GM12878 (cell line): ENCODE measurements at regions not wholly inside any gene's neighbourhood (a gene's known extent, or its start where the extent isn't known, plus 50 kb on each side); places are given as distances from the start of the nearest gene placed in this dataset.

Experiments
- ATAC-seq: fragments of 200-7000 bp; cut with Tn5 transposase; 3 replicates; pipeline ENCODE4 v1.9.1; 2020; ENCODE audit warnings: mild to moderate bottlenecking, moderate library complexity
- BruUV-seq: library from RNA; stranded (reverse); fragments of 400-500 nt; replicated peaks from 2 replicates; lab custom pipeline; 2021; lab: Mats Ljungman, UMichigan
- CTCF ChIA-PET: fragments of 300-600 bp; sonication (Branson Sonifier 250); formaldehyde crosslinking; extraction: SDS; loops from one replicate; lab custom pipeline; 2021; ENCODE audit warnings: inconsistent platforms; lab: Yijun Ruan, JAX
- POLR2A ChIA-PET: fragments of 350-600 bp; formaldehyde crosslinking; extraction: SDS; loops from one replicate; lab custom pipeline; 2021; ENCODE audit warnings: inconsistent platforms; lab: Charles Lee
- RAD21 ChIA-PET: fragments of 300-600 bp; sonication (Branson Sonifier 250); formaldehyde crosslinking; loops from one replicate; lab custom pipeline; 2023; ENCODE audit warnings: antibody characterized with exemption; ENCODE audit not compliant: unreplicated experiment; lab: Charles Lee
- SMC1A ChIA-PET: fragments of 300-600 bp; sonication (Branson Sonifier 250); formaldehyde crosslinking; loops from one replicate; lab custom pipeline; 2023; ENCODE audit not compliant: unreplicated experiment, uncharacterized antibody; lab: Charles Lee
- DNase-seq: peaks from one replicate; pipeline ENCODE4 v3.0.0-alpha.2; 2011; ENCODE audit warnings: low read depth, low spot score
- FAIRE-seq: peaks from 3 replicates; lab custom pipeline; 2011; peaks lifted over from hg19 to GRCh38; lab: Jason Lieb, UNC
- H2AFZ ChIP-seq: 2 replicates; pipeline ENCODE4 v1.6.0; 2011; ENCODE audit warnings: low read depth, low read length, control low read depth; ENCODE audit not compliant: control insufficient read depth
- H3K27ac ChIP-seq: 2 replicates; pipeline ENCODE4 v1.5.1; 2011; ENCODE audit warnings: control low read depth; ENCODE audit not compliant: control insufficient read depth, insufficient read depth
- H3K27me3 ChIP-seq, 2 experiments: replicated peaks in 1 of 2; 2 replicates each; pipeline versions ENCODE4 v1.6.0 to v1.6.1; 2011; ENCODE audit warnings: low read length in 1 of 2; ENCODE audit not compliant: control insufficient read depth in 2 of 2, insufficient read depth in 2 of 2
- H3K36me3 ChIP-seq, 2 experiments: 2 replicates each; pipeline ENCODE4 v1.5.1; 2011; ENCODE audit warnings: low read length in 1 of 2; ENCODE audit not compliant: control insufficient read depth in 2 of 2, insufficient read depth in 2 of 2
- H3K4me1 ChIP-seq: 2 replicates; pipeline ENCODE4 v1.6.1; 2011; ENCODE audit warnings: mild to moderate bottlenecking, low read length, moderate library complexity, mixed read lengths; ENCODE audit not compliant: control insufficient read depth, insufficient read depth
- H3K4me2 ChIP-seq: 2 replicates; pipeline ENCODE4 v1.6.0; 2011; ENCODE audit warnings: control low read depth; ENCODE audit not compliant: control insufficient read depth, insufficient read depth
- H3K4me3 ChIP-seq: fragments of 200-600 bp; sonication (generic); 2 replicates; pipeline ENCODE4 v1.5.1; 2016
- H3K79me2 ChIP-seq: 2 replicates; pipeline ENCODE4 v1.6.0; 2011; ENCODE audit warnings: low read length; ENCODE audit not compliant: control insufficient read depth, insufficient read depth
- H3K9ac ChIP-seq: 2 replicates; pipeline ENCODE4 v1.8.0; 2011; ENCODE audit warnings: low read length, control low read depth, mixed read lengths; ENCODE audit not compliant: control insufficient read depth, insufficient read depth
- H3K9me3 ChIP-seq: replicated peaks from 3 replicates; pipeline ENCODE4 v1.5.1; 2011; ENCODE audit warnings: mild to moderate bottlenecking, low read length; ENCODE audit not compliant: control insufficient read depth, insufficient read depth
- H4K20me1 ChIP-seq: 2 replicates; pipeline ENCODE4 v1.6.0; 2011; ENCODE audit not compliant: control insufficient read depth, insufficient read depth
- ESRRA ChIP-seq: IDR thresholded peaks from 2 replicates; pipeline ENCODE4 v1.6.1; 2012; ENCODE audit warnings: mild to moderate bottlenecking, low read length, improper control_type of control experiment
- GATAD2B ChIP-seq: fragments of 450-650 bp; conservative IDR thresholded peaks from 2 replicates; pipeline ENCODE4 v1.6.1; 2017; ENCODE audit warnings: low read depth, mild to moderate bottlenecking, moderate library complexity
- IKZF1 ChIP-seq: fragments of 450-650 bp; conservative IDR thresholded peaks from 2 replicates; pipeline ENCODE4 v1.6.1; 2017; ENCODE audit warnings: antibody characterized with exemption, mild to moderate bottlenecking
- YY1 ChIP-seq: IDR thresholded peaks from 2 replicates; pipeline ENCODE4 v1.6.1; 2011; ENCODE audit warnings: low read depth, mild to moderate bottlenecking, low read length
- ZBTB40 ChIP-seq: fragments of 450-650 bp; IDR thresholded peaks from 2 replicates; pipeline ENCODE4 v1.6.1; 2016; ENCODE audit warnings: mild to moderate bottlenecking, moderate library complexity, borderline replicate concordance
- WGBS: methylation state at CpG from one replicate; pipeline ENCODE4 v1.1.6; 2016; ENCODE audit warnings: low lambda C conversion rate; ENCODE audit not compliant: insufficient replicate concordance, insufficient coverage; ENCODE audit errors: missing lambda C conversion rate; 5-methylcytosine and 5-hydroxymethylcytosine counted together
- in situ Hi-C: fragments of 300-500 bp; cut with MboI; formaldehyde crosslinking; loops from 9 replicates; pipeline ENCODE4 v1.14.3; 2018; ENCODE audit warnings: mixed read lengths
- intact Hi-C: fragments of 100-400 bp; cut with micrococcal nuclease; formaldehyde crosslinking; loops from one replicate; pipeline ENCODE4 v1.14.2; 2022; ENCODE audit not compliant: unreplicated experiment
- TF ChIP-seq, protein P1 (sequence below): fragments of 450-650 bp; formaldehyde crosslinking; IDR thresholded peaks from 2 replicates; pipeline ENCODE4 v1.4.0; 2022; ENCODE audit warnings: mild to moderate bottlenecking, moderate library complexity

- no peak for ATAC-seq
These were observed 72.6 kb downstream of the BTG1 start for GRCh38 chr12:92073094-92073493.

DNA sequence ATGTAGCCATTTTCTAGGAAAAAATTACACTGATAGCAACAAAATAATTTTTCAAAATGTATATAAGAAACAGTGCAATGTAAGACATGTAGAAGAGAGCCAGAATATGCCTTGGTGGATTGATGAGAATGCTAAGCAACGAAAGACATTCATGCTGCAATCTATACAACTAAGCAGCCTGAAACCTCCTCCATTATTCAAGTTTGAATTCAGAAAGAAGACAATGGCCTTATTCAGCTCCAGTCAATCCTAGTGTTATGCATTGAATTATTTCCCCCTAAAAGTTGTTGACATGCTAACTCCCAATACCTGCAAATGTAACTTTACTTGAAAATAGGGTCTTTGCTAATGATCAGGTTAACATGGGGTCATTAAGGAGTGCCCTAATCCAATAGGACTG lies 73.5 kb downstream of the BTG1 start:
- WGBS, result 95% methylated on average over 1 of the region's 1 CpG
- no TSS peak for BruUV-seq
- CTCF ChIA-PET, result no interaction called here
- TF ChIP-seq GATAD2B (no peak), IKZF1 (no peak), ESRRA (no peak), ZBTB40 (no peak)

More at GRCh38 chr12:92073094-92073493, 72.6 kb downstream of the BTG1 start:
- no peak overlapping the region for H3K4me3 ChIP-seq
- H3K4me2 ChIP-seq, result no peak overlapping the region
- in situ Hi-C loops (no loop called here), intact Hi-C loops (no loop called here)
- WGBS, result 60% methylated on average over 2 of the region's 2 CpGs
- SMC1A ChIA-PET, result interaction anchor here (5.2 kb wide), 1 partner anchor 62 kb away, joined by 33 read pairs; no protein-coding TSS in a partner anchor
- H4K20me1 ChIP-seq, result no peaks in the 10 kb centered on the region
- no TSS peak for BruUV-seq
- CTCF ChIA-PET, result interaction anchor here (0.6 kb wide), 1 partner anchor 434 kb away, joined by 3 read pairs; no protein-coding TSS in a partner anchor
- H3K9me3 ChIP-seq, result peaks cover 5% of the 10 kb centered on the region; the same call in 2 of the 3 replicates
- H3K4me1 ChIP-seq, result peaks cover 21% of the 10 kb centered on the region; the same call in 1 of the 2 replicates
- DNase-seq, result no peak
- no peak overlapping the region for H3K9ac ChIP-seq
- no peak overlapping the region for H3K27ac ChIP-seq
- H3K79me2 ChIP-seq, result no peaks in the 10 kb centered on the region
- no peak for FAIRE-seq
- no peaks in the 10 kb centered on the region for H3K27me3 ChIP-seq
- no peak overlapping the region for H2AFZ ChIP-seq
- no peaks in the 10 kb centered on the region for H3K36me3 ChIP-seq
- 0 out of 2 replicates have a peak, but pooled peaks have one; percentile 13 for TF ChIP-seq YY1
- TF ChIP-seq, protein P1, sequence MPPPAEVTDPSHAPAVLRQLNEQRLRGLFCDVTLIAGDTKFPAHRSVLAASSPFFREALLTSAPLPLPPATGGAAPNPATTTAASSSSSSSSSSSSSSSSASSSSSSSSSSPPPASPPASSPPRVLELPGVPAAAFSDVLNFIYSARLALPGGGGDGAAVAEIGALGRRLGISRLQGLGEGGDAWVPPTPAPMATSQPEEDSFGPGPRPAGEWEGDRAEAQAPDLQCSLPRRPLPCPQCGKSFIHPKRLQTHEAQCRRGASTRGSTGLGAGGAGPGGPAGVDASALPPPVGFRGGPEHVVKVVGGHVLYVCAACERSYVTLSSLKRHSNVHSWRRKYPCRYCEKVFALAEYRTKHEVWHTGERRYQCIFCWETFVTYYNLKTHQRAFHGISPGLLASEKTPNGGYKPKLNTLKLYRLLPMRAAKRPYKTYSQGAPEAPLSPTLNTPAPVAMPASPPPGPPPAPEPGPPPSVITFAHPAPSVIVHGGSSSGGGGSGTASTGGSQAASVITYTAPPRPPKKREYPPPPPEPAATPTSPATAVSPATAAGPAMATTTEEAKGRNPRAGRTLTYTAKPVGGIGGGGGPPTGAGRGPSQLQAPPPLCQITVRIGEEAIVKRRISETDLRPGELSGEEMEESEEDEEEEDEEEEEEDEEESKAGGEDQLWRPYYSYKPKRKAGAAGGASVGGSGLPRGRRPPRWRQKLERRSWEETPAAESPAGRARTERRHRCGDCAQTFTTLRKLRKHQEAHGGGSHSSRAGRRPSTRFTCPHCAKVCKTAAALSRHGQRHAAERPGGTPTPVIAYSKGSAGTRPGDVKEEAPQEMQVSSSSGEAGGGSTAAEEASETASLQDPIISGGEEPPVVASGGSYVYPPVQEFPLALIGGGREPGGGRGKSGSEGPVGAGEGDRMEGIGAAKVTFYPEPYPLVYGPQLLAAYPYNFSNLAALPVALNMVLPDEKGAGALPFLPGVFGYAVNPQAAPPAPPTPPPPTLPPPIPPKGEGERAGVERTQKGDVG, result no peak
- POLR2A ChIA-PET, result no interaction called here
- RAD21 ChIA-PET, result no interaction called here

More for the DNA sequence above, 73.5 kb downstream of the BTG1 start:
- Histone ChIP-seq H3K36me3 (no peaks in the 10 kb centered on the region), H4K20me1 (no peaks in the 10 kb centered on the region), H3K9me3 (peaks cover 5% of the 10 kb centered on the region; the same call in 2 of the 3 replicates), H2AFZ (no peak overlapping the region), H3K4me1 (peaks cover 13% of the 10 kb centered on the region; the same call in 1 of the 2 replicates), H3K27me3 (no peaks in the 10 kb centered on the region), H3K4me2 (no peak overlapping the region), H3K79me2 (no peaks in the 10 kb centered on the region), H3K27ac (no peak overlapping the region), H3K4me3 (no peak overlapping the region), H3K9ac (no peak overlapping the region)
- FAIRE-seq, result no peak
- ChIA-PET POLR2A (no interaction called here), RAD21 (no interaction called here), SMC1A (no interaction called here)
- in situ Hi-C loops (no loop called here), intact Hi-C loops (no loop called here)
- no peak for ATAC-seq
- DNase-seq, result no peak
